ENCODE measurements at regions not wholly inside any gene's neighbourhood (a gene's known extent, or its start where the extent isn't known, plus 50 kb on each side); places are given as distances from the start of the nearest gene placed in this dataset.

DNA sequence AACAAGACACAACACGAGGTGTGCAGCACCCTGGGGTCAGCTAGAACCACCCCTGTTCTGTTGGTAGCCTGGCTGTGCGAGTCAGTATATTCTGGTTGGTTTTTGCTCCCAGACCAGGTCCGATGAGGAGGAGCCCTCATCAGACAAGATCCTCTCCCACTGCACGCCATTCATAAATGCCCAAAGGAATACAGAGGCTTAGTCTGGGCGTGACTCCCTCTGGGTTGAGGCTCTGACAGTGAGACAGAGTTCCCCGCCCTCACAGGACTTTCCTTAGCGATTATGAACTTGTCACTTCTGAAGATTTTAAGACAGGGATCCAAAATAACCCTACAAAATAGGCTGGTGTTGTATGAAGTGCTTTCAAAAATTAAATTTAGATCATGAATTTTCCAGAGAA is 85.5 kb upstream of the MC2R start:
- TF ChIP-seq LEF1 (IDR thresholded peaks at IDR 0.05; ENCODE audit: borderline replicate concordance) (no peak), FOXK2 (IDR thresholded peaks at IDR 0.05) (no peak), BHLHE40 (IDR thresholded peaks at IDR 0.05; ENCODE audit: borderline replicate concordance) (no peak), ZNF384 (IDR thresholded peaks at IDR 0.05) (no peak), FOXM1 (IDR thresholded peaks at IDR 0.05; ENCODE audit: borderline replicate concordance) (no peak), NFRKB (IDR thresholded peaks at IDR 0.05) (no peak), CTBP1 (IDR thresholded peaks at IDR 0.05; ENCODE audit: borderline replicate concordance) (no peak), HDGF (IDR thresholded peaks at IDR 0.05; ENCODE audit: borderline replicate concordance) (no peak), ELF4 (IDR thresholded peaks at IDR 0.05) (no peak), TARDBP (IDR thresholded peaks at IDR 0.05) (no peak), FOXA1 (IDR thresholded peaks at IDR 0.05) (no peak), SP1 (IDR thresholded peaks at IDR 0.05) (no peak), SUZ12 (IDR thresholded peaks at IDR 0.05) (no peak), ARNT (IDR thresholded peaks at IDR 0.05) (no peak), L3MBTL2 (conservative IDR thresholded peaks at IDR 0.05) (no peak)
- TF ChIP-seq, protein P1, sequence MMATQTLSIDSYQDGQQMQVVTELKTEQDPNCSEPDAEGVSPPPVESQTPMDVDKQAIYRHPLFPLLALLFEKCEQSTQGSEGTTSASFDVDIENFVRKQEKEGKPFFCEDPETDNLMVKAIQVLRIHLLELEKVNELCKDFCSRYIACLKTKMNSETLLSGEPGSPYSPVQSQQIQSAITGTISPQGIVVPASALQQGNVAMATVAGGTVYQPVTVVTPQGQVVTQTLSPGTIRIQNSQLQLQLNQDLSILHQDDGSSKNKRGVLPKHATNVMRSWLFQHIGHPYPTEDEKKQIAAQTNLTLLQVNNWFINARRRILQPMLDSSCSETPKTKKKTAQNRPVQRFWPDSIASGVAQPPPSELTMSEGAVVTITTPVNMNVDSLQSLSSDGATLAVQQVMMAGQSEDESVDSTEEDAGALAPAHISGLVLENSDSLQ (IDR thresholded peaks at IDR 0.05), result no peak
- ChIA-PET CTCF (no interaction called here), POLR2A (no interaction called here)
- DNase-seq (ENCODE audit: extremely low spot score), result no peak

DNA sequence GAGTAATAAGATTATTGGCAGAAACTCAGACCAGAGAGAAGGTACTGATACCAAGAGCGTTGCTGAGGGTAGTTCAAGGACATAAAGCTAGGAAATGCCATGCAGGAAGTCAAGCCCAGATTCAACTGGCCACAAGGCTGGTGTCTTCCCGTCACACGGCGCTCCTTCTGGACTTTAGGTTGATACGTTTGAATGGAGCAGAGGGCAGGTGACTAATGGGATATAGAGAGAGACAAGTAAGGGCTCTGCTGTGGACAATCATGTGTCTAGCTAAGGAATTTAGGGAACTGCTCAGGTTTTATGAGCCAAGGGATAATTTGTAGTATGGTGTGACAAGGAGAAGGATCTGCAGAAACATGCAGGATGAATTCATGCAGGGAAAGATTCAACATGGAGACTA is 83.9 kb upstream of the MC2R start:
- TF ChIP-seq L3MBTL2 (conservative IDR thresholded peaks at IDR 0.05) (no peak), BHLHE40 (IDR thresholded peaks at IDR 0.05; ENCODE audit: borderline replicate concordance) (no peak), ARNT (IDR thresholded peaks at IDR 0.05) (no peak), CTBP1 (IDR thresholded peaks at IDR 0.05; ENCODE audit: borderline replicate concordance) (no peak), HDGF (IDR thresholded peaks at IDR 0.05; ENCODE audit: borderline replicate concordance) (no peak), TARDBP (IDR thresholded peaks at IDR 0.05) (no peak), ZNF384 (IDR thresholded peaks at IDR 0.05) (no peak), FOXA1 (IDR thresholded peaks at IDR 0.05) (no peak), LEF1 (IDR thresholded peaks at IDR 0.05; ENCODE audit: borderline replicate concordance) (no peak), FOXM1 (IDR thresholded peaks at IDR 0.05; ENCODE audit: borderline replicate concordance) (no peak), NFRKB (IDR thresholded peaks at IDR 0.05) (no peak), ELF4 (IDR thresholded peaks at IDR 0.05) (no peak), SP1 (IDR thresholded peaks at IDR 0.05) (no peak), SUZ12 (IDR thresholded peaks at IDR 0.05) (no peak), FOXK2 (IDR thresholded peaks at IDR 0.05) (no peak)
- TF ChIP-seq, protein P1 (IDR thresholded peaks at IDR 0.05), result no peak

DNA sequence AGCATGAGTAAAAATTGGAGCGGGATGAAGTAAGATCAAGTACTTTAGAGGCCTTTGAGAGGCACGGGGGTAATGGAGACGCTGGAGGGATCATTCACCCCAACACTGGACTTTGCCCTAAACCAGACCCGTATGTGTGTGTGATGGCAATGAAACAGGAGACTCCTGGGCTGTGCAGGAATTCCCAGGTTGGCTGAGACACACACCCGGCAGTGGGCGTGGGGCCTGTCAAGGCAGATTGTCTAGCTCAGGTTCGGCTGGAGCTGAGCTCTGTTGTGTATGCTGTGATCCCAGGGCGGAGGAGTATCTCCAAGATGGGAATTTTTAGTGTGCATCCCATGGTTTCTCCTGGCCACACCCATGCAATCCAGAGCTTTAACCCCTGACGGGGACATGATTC is 83.2 kb upstream of the MC2R start:
- ChIA-PET POLR2A (no interaction called here), CTCF (no interaction called here)
- no peak for DNase-seq (ENCODE audit: extremely low spot score)
- no peak for TF ChIP-seq CTBP1 (IDR thresholded peaks at IDR 0.05; ENCODE audit: borderline replicate concordance)

More for the DNA sequence above, 83.9 kb upstream of the MC2R start:
- no peak for DNase-seq (ENCODE audit: extremely low spot score)
- POLR2A ChIA-PET, result no interaction called here
- CTCF ChIA-PET, result no interaction called here

DNA sequence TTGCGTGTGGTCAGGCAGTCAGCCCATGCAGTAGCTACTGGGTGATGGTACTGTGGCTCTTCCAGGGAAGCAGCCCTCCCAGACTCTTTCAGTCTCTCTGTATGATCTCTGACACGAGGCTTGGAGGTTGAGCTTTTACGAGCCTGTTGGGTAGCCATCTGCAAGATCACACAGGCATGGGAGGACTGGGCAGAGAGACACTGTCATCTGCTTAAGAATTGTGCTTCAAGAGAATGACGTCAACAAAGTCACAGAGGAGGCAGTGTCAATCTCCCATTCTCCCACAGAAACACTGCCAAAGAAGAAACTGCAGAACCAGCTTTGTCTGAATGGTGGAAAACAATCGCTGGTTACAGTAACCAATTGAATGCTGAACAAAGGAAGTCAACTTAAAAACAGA is 78.4 kb upstream of the MC2R start:
- POLR2A ChIA-PET, result no interaction called here
- no peak for TF ChIP-seq FOXM1 (IDR thresholded peaks at IDR 0.05; ENCODE audit: borderline replicate concordance)
- TF ChIP-seq ELF4 (IDR thresholded peaks at IDR 0.05), result no peak
- TF ChIP-seq SP1 (IDR thresholded peaks at IDR 0.05), result no peak
- TF ChIP-seq TARDBP (IDR thresholded peaks at IDR 0.05), result no peak
- TF ChIP-seq L3MBTL2 (conservative IDR thresholded peaks at IDR 0.05), result no peak
- TF ChIP-seq ARNT (IDR thresholded peaks at IDR 0.05), result no peak
- TF ChIP-seq LEF1 (IDR thresholded peaks at IDR 0.05; ENCODE audit: borderline replicate concordance), result no peak
- TF ChIP-seq, protein P1 (IDR thresholded peaks at IDR 0.05), result no peak
- no peak for TF ChIP-seq HDGF (IDR thresholded peaks at IDR 0.05; ENCODE audit: borderline replicate concordance)
- no peak for TF ChIP-seq NFRKB (IDR thresholded peaks at IDR 0.05)
- no peak for TF ChIP-seq SUZ12 (IDR thresholded peaks at IDR 0.05)
- TF ChIP-seq CTBP1 (IDR thresholded peaks at IDR 0.05; ENCODE audit: borderline replicate concordance), result no peak
- no peak for TF ChIP-seq ZNF384 (IDR thresholded peaks at IDR 0.05)
- TF ChIP-seq FOXK2 (IDR thresholded peaks at IDR 0.05), result no peak
- DNase-seq (ENCODE audit: extremely low spot score), result no peak
- CTCF ChIA-PET, result no interaction called here

DNA sequence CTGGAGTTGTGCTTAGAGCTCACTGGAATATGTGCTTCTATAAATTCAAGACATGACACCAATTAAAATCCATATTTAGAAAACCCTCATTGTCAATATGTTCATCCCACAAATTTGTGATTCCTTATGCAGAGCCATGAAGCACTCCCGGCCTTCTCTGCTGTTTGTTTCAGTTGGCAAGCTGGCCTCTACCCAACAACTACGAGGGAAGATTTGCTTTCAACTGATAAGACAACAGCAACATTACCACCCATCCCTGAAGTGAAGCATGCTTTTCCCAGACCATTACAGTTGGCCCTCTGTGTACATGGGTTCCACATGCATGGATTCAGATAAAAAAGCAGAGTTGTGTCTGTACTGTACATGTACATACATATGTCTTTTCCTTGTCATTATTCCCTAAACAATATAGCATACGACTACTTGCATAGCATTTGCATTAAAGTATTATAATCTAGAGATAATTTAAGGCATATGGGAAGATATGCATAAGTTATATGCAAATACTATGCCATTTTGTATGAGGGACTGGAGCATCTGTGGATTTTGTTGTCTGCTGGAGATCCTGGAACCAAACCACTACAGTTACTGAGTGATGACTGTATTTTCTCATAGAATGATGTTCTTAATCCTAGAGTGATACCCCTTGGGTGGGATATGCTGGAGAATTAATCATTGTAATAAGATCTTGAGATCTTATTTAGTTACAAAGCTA is 77.6 kb upstream of the MC2R start:
- no peak for DNase-seq (ENCODE audit: extremely low spot score)
- TF ChIP-seq CTBP1 (IDR thresholded peaks at IDR 0.05; ENCODE audit: borderline replicate concordance), result no peak
- TF ChIP-seq ELF4 (IDR thresholded peaks at IDR 0.05), result no peak
- TF ChIP-seq SP1 (IDR thresholded peaks at IDR 0.05), result no peak
- no peak for TF ChIP-seq FOXA1 (IDR thresholded peaks at IDR 0.05)
- no peak for TF ChIP-seq NFRKB (IDR thresholded peaks at IDR 0.05)
- no peak for TF ChIP-seq FOXK2 (IDR thresholded peaks at IDR 0.05)
- no peak for TF ChIP-seq LEF1 (IDR thresholded peaks at IDR 0.05; ENCODE audit: borderline replicate concordance)
- no peak for TF ChIP-seq TARDBP (IDR thresholded peaks at IDR 0.05)
- no peak for TF ChIP-seq HDGF (IDR thresholded peaks at IDR 0.05; ENCODE audit: borderline replicate concordance)
- no peak for TF ChIP-seq SUZ12 (IDR thresholded peaks at IDR 0.05)
- TF ChIP-seq FOXM1 (IDR thresholded peaks at IDR 0.05; ENCODE audit: borderline replicate concordance), result no peak
- TF ChIP-seq, protein P1 (IDR thresholded peaks at IDR 0.05), result no peak
- POLR2A ChIA-PET, result no interaction called here
- CTCF ChIA-PET, result no interaction called here

Data from HEK293T (cell line).